SK-N-SH treated with all-trans-retinoic acid at 6 μM for 48 hours (cell line): ENCODE measurements at regions not wholly inside any gene's neighbourhood (a gene's known extent, or its start where the extent isn't known, plus 50 kb on each side); places are given as distances from the start of the nearest gene placed in this dataset.

Source experiments
- BACH2 ChIP-seq: fragments of 250-450 bp; sonication (Bioruptor Pico); IDR thresholded peaks from 2 replicates; pipeline ENCODE4 v1.9.0; 2021; ENCODE audit warnings: mild to moderate bottlenecking, borderline replicate concordance
- OSR1 ChIP-seq: fragments of 250-450 bp; sonication (Bioruptor Pico); IDR thresholded peaks from 2 replicates; pipeline ENCODE4 v1.8.0; 2022; ENCODE audit warnings: moderate library complexity, mild to moderate bottlenecking, inconsistent platforms
- PPARA ChIP-seq: fragments of 250-450 bp; sonication (Bioruptor Pico); IDR thresholded peaks from 2 replicates; pipeline ENCODE4 v1.5.0; 2020; ENCODE audit warnings: mild to moderate bottlenecking, borderline replicate concordance
- RARB ChIP-seq: fragments of 250-450 bp; sonication (Bioruptor Pico); IDR thresholded peaks from 2 replicates; pipeline ENCODE4 v1.8.0; 2021; ENCODE audit warnings: mild to moderate bottlenecking, moderate library complexity
- TCF4 ChIP-seq: fragments of 250-450 bp; sonication (Bioruptor Pico); IDR thresholded peaks from 2 replicates; pipeline ENCODE4 v1.8.0; 2021; ENCODE audit warnings: mild to moderate bottlenecking, moderate library complexity, borderline replicate concordance
- TOX ChIP-seq: fragments of 250-450 bp; sonication (Bioruptor Pico); IDR thresholded peaks from 2 replicates; pipeline ENCODE4 v1.8.0; 2021; ENCODE audit warnings: mild to moderate bottlenecking, moderate library complexity, borderline replicate concordance
- ZFP3 ChIP-seq: fragments of 250-450 bp; sonication (Bioruptor Pico); IDR thresholded peaks from 2 replicates; pipeline ENCODE4 v1.5.0; 2020; ENCODE audit warnings: mild to moderate bottlenecking, moderate library complexity
- TF ChIP-seq, protein P1 (sequence below): fragments of 250-450 bp; sonication (Bioruptor Pico); IDR thresholded peaks from 2 replicates; pipeline ENCODE4 v1.5.1; 2020; ENCODE audit warnings: low read depth, mild to moderate bottlenecking, moderate library complexity

DNA sequence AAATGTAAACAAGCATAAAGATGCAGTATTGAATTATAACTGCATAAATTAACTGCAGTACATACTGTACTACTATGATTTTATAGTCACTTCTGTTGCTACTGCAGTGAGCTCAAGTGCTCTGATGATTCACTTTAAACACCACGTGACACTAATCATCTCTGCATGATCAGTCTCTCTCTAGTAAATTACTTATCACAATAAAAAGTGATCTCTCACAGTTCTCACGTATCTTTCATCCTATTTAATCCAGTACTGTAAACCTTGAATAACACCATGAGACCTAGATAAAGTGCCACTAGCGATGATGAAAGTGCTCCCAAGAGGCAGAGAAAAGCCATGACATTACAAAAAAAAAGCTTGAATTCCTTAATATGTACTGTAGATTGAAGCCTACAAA lies 1242.0 kb downstream of the AMY1C start:
- TF ChIP-seq OSR1 (CRISPR knock-in tag) = no peak
- TF ChIP-seq, protein P1, sequence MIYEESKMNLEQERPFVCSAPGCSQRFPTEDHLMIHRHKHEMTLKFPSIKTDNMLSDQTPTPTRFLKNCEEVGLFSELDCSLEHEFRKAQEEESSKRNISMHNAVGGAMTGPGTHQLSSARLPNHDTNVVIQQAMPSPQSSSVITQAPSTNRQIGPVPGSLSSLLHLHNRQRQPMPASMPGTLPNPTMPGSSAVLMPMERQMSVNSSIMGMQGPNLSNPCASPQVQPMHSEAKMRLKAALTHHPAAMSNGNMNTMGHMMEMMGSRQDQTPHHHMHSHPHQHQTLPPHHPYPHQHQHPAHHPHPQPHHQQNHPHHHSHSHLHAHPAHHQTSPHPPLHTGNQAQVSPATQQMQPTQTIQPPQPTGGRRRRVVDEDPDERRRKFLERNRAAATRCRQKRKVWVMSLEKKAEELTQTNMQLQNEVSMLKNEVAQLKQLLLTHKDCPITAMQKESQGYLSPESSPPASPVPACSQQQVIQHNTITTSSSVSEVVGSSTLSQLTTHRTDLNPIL (CRISPR knock-in tag) = no peak
- TF ChIP-seq TOX (CRISPR knock-in tag) = no peak
- TF ChIP-seq ZFP3 (CRISPR knock-in tag) = no peak
- no peak for TF ChIP-seq PPARA
- no peak for TF ChIP-seq RARB (CRISPR knock-in tag)
- TF ChIP-seq BACH2 (CRISPR knock-in tag) = no peak
- TF ChIP-seq TCF4 (CRISPR knock-in tag) = no peak
